Activated CD4-positive, alpha-beta T cell treated with anti-CD3 and anti-CD28 coated beads for 24 hours (primary cell): ENCODE measurements at regions not wholly inside any gene's neighbourhood (a gene's known extent, or its start where the extent isn't known, plus 50 kb on each side); places are given as distances from the start of the nearest gene placed in this dataset.

ENCODE experiments used
- DNase-seq, 2 donors: peaks; one replicate each; pipeline ENCODE4 v3.0.0-alpha.2; 2020; ENCODE audit warnings: low read depth in 2 of 2

GRCh38 chr2:76455910-76456309 lies 745.2 kb upstream of the GCFC2 start:
- DNase-seq: no peak

- DNase-seq: no peak
These were observed 739.3 kb upstream of the GCFC2 start for GRCh38 chr2:76450024-76450475.

- no peak for DNase-seq
These were observed 738.2 kb upstream of the GCFC2 start for GRCh38 chr2:76448956-76449355.

GRCh38 chr2:76447294-76447693 lies 736.6 kb upstream of the GCFC2 start:
- no peak for DNase-seq

GRCh38 chr2:76446872-76447271 lies 736.2 kb upstream of the GCFC2 start:
- DNase-seq: no peak

GRCh38 chr2:76445880-76446279 lies 735.2 kb upstream of the GCFC2 start:
- DNase-seq: no peak

- no peak for DNase-seq
These were observed 734.0 kb upstream of the GCFC2 start for GRCh38 chr2:76444732-76445131.

- no peak for DNase-seq
These were observed 726.8 kb upstream of the GCFC2 start for GRCh38 chr2:76437564-76437963.

- DNase-seq: no peak
These were observed 718.7 kb upstream of the GCFC2 start for GRCh38 chr2:76429374-76429773.

- no peak for DNase-seq
These were observed 716.7 kb upstream of the GCFC2 start for GRCh38 chr2:76427452-76427851.

GRCh38 chr2:76415821-76416220 lies 705.1 kb upstream of the GCFC2 start:
- DNase-seq: no peak

GRCh38 chr2:76413436-76413835 lies 702.7 kb upstream of the GCFC2 start:
- DNase-seq: no peak

- no peak for DNase-seq
These were observed 695.6 kb upstream of the GCFC2 start for GRCh38 chr2:76406134-76406855.

GRCh38 chr2:76393356-76393755 lies 682.6 kb upstream of the GCFC2 start:
- DNase-seq: no peak

- no peak for DNase-seq
These were observed 681.0 kb upstream of the GCFC2 start for GRCh38 chr2:76391678-76392077.

GRCh38 chr2:76387294-76387693 lies 676.6 kb upstream of the GCFC2 start:
- no peak for DNase-seq

- no peak for DNase-seq
These were observed 675.2 kb upstream of the GCFC2 start for GRCh38 chr2:76385943-76386342.

- DNase-seq: no peak
These were observed 670.9 kb upstream of the GCFC2 start for GRCh38 chr2:76381624-76382023.

- no peak for DNase-seq
These were observed 667.4 kb upstream of the GCFC2 start for GRCh38 chr2:76378140-76378539.

- no peak for DNase-seq
These were observed 630.7 kb upstream of the GCFC2 start for GRCh38 chr2:76341439-76341838.

GRCh38 chr2:76332871-76333270 lies 622.2 kb upstream of the GCFC2 start:
- no peak for DNase-seq

GRCh38 chr2:76330865-76331264 lies 620.1 kb upstream of the GCFC2 start:
- DNase-seq: no peak

GRCh38 chr2:76326636-76327035 lies 615.9 kb upstream of the GCFC2 start:
- no peak for DNase-seq

GRCh38 chr2:76323381-76323780 lies 612.7 kb upstream of the GCFC2 start:
- no peak for DNase-seq
